SK-N-SH treated with all-trans-retinoic acid at 6 μM for 48 hours (cell line): ENCODE measurements at regions not wholly inside any gene's neighbourhood (a gene's known extent, or its start where the extent isn't known, plus 50 kb on each side); places are given as distances from the start of the nearest gene placed in this dataset.

Experiments used
- ATAC-seq: fragments of 200-7000 bp; cut with Tn5 transposase; 3 replicates; pipeline ENCODE4 v1.9.1; 2020; ENCODE audit warnings: mild to moderate bottlenecking, moderate library complexity
- BACH2 ChIP-seq: fragments of 250-450 bp; sonication (Bioruptor Pico); IDR thresholded peaks from 2 replicates; pipeline ENCODE4 v1.9.0; 2021; ENCODE audit warnings: mild to moderate bottlenecking, borderline replicate concordance
- CSDC2 ChIP-seq: fragments of 250-450 bp; sonication (Bioruptor Pico); IDR thresholded peaks from 2 replicates; pipeline ENCODE4 v1.5.0; 2020; ENCODE audit warnings: mild to moderate bottlenecking, moderate library complexity
- ESRRG ChIP-seq: fragments of 250-450 bp; sonication (Bioruptor Pico); IDR thresholded peaks from 2 replicates; pipeline ENCODE4 v1.6.1; 2021; ENCODE audit warnings: mild to moderate bottlenecking
- GLIS3 ChIP-seq: fragments of 250-450 bp; sonication (Bioruptor Pico); IDR thresholded peaks from 2 replicates; pipeline ENCODE4 v1.5.0; 2020; ENCODE audit warnings: mild to moderate bottlenecking, moderate library complexity
- ISL1 ChIP-seq: fragments of 250-450 bp; sonication (Bioruptor Pico); IDR thresholded peaks from 2 replicates; pipeline ENCODE4 v2.1.2; 2022; ENCODE audit warnings: mild to moderate bottlenecking, moderate library complexity
- OSR1 ChIP-seq: fragments of 250-450 bp; sonication (Bioruptor Pico); IDR thresholded peaks from 2 replicates; pipeline ENCODE4 v1.8.0; 2022; ENCODE audit warnings: moderate library complexity, mild to moderate bottlenecking, inconsistent platforms
- PPARA ChIP-seq: fragments of 250-450 bp; sonication (Bioruptor Pico); IDR thresholded peaks from 2 replicates; pipeline ENCODE4 v1.5.0; 2020; ENCODE audit warnings: mild to moderate bottlenecking, borderline replicate concordance
- RARB ChIP-seq: fragments of 250-450 bp; sonication (Bioruptor Pico); IDR thresholded peaks from 2 replicates; pipeline ENCODE4 v1.8.0; 2021; ENCODE audit warnings: mild to moderate bottlenecking, moderate library complexity
- SNAI2 ChIP-seq: fragments of 250-450 bp; sonication (Bioruptor Pico); IDR thresholded peaks from 2 replicates; pipeline ENCODE4 v1.5.0; 2020; ENCODE audit warnings: mild to moderate bottlenecking, moderate library complexity
- TCF4 ChIP-seq: fragments of 250-450 bp; sonication (Bioruptor Pico); IDR thresholded peaks from 2 replicates; pipeline ENCODE4 v1.8.0; 2021; ENCODE audit warnings: mild to moderate bottlenecking, moderate library complexity, borderline replicate concordance
- TOX ChIP-seq: fragments of 250-450 bp; sonication (Bioruptor Pico); IDR thresholded peaks from 2 replicates; pipeline ENCODE4 v1.8.0; 2021; ENCODE audit warnings: mild to moderate bottlenecking, moderate library complexity, borderline replicate concordance
- ZC3H10 ChIP-seq: fragments of 250-450 bp; sonication (Bioruptor Pico); IDR thresholded peaks from 2 replicates; pipeline ENCODE4 v1.5.1; 2021; ENCODE audit warnings: mild to moderate bottlenecking, moderate library complexity
- ZFP3 ChIP-seq: fragments of 250-450 bp; sonication (Bioruptor Pico); IDR thresholded peaks from 2 replicates; pipeline ENCODE4 v1.5.0; 2020; ENCODE audit warnings: mild to moderate bottlenecking, moderate library complexity
- ZFP30 ChIP-seq: fragments of 450-650 bp; formaldehyde crosslinking; IDR thresholded peaks from 2 replicates; pipeline ENCODE4 v1.5.0; 2022; ENCODE audit warnings: mild to moderate bottlenecking, moderate library complexity
- ZNF565 ChIP-seq: fragments of 450-650 bp; formaldehyde crosslinking; conservative IDR thresholded peaks from 2 replicates; pipeline ENCODE4 v1.5.0; 2020; ENCODE audit warnings: low read depth, mild to moderate bottlenecking, moderate library complexity
- ZNF70 ChIP-seq: fragments of 450-650 bp; formaldehyde crosslinking; IDR thresholded peaks from 2 replicates; pipeline ENCODE4 v1.5.0; 2020; ENCODE audit warnings: mild to moderate bottlenecking, moderate library complexity
- ZNF8 ChIP-seq: fragments of 450-650 bp; formaldehyde crosslinking; IDR thresholded peaks from 2 replicates; pipeline ENCODE4 v1.5.0; 2020; ENCODE audit warnings: mild to moderate bottlenecking, moderate library complexity
- TF ChIP-seq, protein P1 (sequence below): fragments of 250-450 bp; sonication (Bioruptor Pico); IDR thresholded peaks from 2 replicates; pipeline ENCODE4 v1.8.0; 2021; ENCODE audit warnings: low read depth, mild to moderate bottlenecking, moderate library complexity, borderline replicate concordance
- TF ChIP-seq, protein P2 (sequence below): fragments of 250-450 bp; sonication (Bioruptor Pico); IDR thresholded peaks from 2 replicates; pipeline ENCODE4 v1.5.1; 2021; ENCODE audit warnings: mild to moderate bottlenecking, moderate library complexity
- TF ChIP-seq, protein P3 (sequence below): fragments of 250-450 bp; sonication (Bioruptor Pico); IDR thresholded peaks from 2 replicates; pipeline ENCODE4 v1.8.0; 2020; ENCODE audit warnings: mild to moderate bottlenecking, moderate library complexity, borderline replicate concordance
- TF ChIP-seq, protein P4 (sequence below): fragments of 250-450 bp; sonication (Bioruptor Pico); IDR thresholded peaks from 2 replicates; pipeline ENCODE4 v1.5.1; 2020; ENCODE audit warnings: low read depth, mild to moderate bottlenecking, moderate library complexity

DNA sequence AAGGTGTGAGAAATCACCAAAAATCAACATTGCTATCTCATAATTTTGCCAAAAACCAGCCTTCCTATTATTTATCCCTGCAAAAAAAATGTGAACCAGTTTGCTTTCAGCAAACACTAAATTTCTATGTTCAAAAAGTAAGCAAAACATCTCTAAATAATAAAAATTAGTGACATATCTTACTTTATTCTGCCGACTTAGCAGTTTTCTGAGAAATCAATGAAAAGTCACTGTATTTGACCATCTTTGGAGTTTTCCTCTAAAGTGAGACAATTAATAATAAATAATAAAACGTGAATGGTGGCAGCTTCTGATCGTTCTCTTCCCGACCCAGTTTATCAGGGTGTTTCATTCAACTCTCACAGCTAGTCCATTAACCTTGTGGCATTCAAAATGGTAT lies 158.6 kb upstream of the TARS1 start (continued):
- TF ChIP-seq, protein P1, sequence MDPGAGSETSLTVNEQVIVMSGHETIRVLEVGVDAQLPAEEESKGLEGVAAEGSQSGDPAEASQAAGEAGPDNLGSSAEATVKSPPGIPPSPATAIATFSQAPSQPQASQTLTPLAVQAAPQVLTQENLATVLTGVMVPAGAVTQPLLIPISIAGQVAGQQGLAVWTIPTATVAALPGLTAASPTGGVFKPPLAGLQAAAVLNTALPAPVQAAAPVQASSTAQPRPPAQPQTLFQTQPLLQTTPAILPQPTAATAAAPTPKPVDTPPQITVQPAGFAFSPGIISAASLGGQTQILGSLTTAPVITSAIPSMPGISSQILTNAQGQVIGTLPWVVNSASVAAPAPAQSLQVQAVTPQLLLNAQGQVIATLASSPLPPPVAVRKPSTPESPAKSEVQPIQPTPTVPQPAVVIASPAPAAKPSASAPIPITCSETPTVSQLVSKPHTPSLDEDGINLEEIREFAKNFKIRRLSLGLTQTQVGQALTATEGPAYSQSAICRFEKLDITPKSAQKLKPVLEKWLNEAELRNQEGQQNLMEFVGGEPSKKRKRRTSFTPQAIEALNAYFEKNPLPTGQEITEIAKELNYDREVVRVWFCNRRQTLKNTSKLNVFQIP (CRISPR knock-in tag): no peak
- TF ChIP-seq TCF4 (CRISPR knock-in tag) (no peak), ZNF8 (CRISPR knock-in tag) (no peak), ZNF70 (CRISPR knock-in tag) (no peak), RARB (CRISPR knock-in tag) (no peak)

DNA sequence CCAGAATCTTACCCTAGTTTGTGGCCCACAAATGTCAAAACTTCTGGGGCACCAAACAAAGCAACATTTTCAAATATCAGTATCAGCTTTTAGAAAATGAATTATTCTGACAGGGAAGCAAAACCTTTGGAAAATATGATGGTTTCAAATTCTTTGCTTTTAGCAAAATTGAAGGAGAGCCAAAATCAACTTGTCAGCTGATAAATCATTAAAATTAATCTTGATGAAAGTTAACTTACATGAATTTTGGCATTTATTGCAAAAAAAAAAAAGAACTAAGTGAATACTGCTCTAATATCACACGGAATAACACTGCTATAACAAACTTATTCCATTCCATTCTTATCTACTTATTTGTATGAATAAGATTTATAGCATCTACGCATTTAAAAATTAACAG lies 158.1 kb upstream of the TARS1 start:
- TF ChIP-seq BACH2 (CRISPR knock-in tag): no peak
- no peak for TF ChIP-seq PPARA (CRISPR knock-in tag)
- TF ChIP-seq, protein P1 (CRISPR knock-in tag): no peak
- no peak for TF ChIP-seq GLIS3 (CRISPR knock-in tag)
- no peak for TF ChIP-seq CSDC2
- TF ChIP-seq ZC3H10 (CRISPR knock-in tag): peak; percentile 50; the same call in 1 of the 2 replicates
- TF ChIP-seq TOX (CRISPR knock-in tag): peak; percentile 73
- no peak for TF ChIP-seq ISL1
- ATAC-seq: no peak

DNA sequence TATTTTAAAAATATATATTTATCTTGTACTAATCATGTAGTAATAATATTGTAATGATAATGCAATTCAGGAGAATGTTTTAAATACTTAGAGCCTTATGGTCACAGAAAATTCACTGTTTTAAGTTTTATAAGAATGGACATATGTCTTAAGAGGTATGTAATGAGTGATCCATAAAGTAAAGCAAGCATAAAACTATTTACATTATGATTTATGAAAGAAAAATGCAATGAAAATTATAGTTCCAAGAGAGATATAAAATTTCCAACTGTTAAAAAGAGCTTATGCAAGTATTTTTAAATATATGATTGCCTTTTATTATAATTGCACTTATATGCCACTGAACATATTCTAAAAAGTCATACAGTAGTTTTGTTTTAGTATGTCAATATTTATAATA lies 157.5 kb upstream of the TARS1 start:
- TF ChIP-seq ESRRG (no peak), CSDC2 (no peak), ISL1 (no peak), ZC3H10 (CRISPR knock-in tag) (no peak), TOX (CRISPR knock-in tag) (no peak), RARB (CRISPR knock-in tag) (no peak), TCF4 (CRISPR knock-in tag) (no peak), GLIS3 (CRISPR knock-in tag) (no peak), OSR1 (no peak), PPARA (CRISPR knock-in tag) (no peak), SNAI2 (no peak), ZFP3 (no peak), ZNF8 (CRISPR knock-in tag) (no peak), ZNF70 (CRISPR knock-in tag) (no peak), ZNF565 (CRISPR knock-in tag) (no peak)
- TF ChIP-seq, protein P2, sequence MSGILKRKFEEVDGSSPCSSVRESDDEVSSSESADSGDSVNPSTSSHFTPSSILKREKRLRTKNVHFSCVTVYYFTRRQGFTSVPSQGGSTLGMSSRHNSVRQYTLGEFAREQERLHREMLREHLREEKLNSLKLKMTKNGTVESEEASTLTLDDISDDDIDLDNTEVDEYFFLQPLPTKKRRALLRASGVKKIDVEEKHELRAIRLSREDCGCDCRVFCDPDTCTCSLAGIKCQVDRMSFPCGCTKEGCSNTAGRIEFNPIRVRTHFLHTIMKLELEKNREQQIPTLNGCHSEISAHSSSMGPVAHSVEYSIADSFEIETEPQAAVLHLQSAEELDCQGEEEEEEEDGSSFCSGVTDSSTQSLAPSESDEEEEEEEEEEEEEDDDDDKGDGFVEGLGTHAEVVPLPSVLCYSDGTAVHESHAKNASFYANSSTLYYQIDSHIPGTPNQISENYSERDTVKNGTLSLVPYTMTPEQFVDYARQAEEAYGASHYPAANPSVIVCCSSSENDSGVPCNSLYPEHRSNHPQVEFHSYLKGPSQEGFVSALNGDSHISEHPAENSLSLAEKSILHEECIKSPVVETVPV (CRISPR knock-in tag): no peak
- TF ChIP-seq, protein P3, sequence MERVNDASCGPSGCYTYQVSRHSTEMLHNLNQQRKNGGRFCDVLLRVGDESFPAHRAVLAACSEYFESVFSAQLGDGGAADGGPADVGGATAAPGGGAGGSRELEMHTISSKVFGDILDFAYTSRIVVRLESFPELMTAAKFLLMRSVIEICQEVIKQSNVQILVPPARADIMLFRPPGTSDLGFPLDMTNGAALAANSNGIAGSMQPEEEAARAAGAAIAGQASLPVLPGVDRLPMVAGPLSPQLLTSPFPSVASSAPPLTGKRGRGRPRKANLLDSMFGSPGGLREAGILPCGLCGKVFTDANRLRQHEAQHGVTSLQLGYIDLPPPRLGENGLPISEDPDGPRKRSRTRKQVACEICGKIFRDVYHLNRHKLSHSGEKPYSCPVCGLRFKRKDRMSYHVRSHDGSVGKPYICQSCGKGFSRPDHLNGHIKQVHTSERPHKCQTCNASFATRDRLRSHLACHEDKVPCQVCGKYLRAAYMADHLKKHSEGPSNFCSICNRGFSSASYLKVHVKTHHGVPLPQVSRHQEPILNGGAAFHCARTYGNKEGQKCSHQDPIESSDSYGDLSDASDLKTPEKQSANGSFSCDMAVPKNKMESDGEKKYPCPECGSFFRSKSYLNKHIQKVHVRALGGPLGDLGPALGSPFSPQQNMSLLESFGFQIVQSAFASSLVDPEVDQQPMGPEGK (CRISPR knock-in tag): no peak
- ATAC-seq: no peak

DNA sequence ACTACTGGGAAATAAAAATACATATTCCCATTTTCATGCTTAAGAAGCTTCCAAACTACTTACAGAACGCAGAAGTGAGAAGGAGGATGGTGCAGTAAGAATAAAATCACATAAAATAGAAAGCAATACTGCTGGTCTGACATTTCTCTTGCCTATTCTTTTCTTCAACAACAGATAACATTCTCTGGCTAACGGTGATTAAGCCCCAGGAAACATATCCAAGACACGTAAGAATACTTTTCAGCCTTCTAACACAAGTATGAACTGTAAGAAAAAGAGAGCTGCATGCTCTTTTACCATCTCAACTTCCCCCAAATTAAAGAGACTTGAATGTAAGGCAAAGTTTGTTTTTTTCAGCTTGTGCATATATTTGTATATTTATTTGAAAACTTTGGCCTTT lies 156.1 kb upstream of the TARS1 start:
- TF ChIP-seq ZC3H10 (CRISPR knock-in tag) (no peak), PPARA (CRISPR knock-in tag) (no peak), ZNF565 (CRISPR knock-in tag) (no peak), ZFP30 (CRISPR knock-in tag) (no peak), SNAI2 (no peak), CSDC2 (no peak)
- TF ChIP-seq, protein P4, sequence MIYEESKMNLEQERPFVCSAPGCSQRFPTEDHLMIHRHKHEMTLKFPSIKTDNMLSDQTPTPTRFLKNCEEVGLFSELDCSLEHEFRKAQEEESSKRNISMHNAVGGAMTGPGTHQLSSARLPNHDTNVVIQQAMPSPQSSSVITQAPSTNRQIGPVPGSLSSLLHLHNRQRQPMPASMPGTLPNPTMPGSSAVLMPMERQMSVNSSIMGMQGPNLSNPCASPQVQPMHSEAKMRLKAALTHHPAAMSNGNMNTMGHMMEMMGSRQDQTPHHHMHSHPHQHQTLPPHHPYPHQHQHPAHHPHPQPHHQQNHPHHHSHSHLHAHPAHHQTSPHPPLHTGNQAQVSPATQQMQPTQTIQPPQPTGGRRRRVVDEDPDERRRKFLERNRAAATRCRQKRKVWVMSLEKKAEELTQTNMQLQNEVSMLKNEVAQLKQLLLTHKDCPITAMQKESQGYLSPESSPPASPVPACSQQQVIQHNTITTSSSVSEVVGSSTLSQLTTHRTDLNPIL (CRISPR knock-in tag): no peak
- ATAC-seq: no peak
